SK-N-SH treated with all-trans-retinoic acid at 6 μM for 48 hours (cell line): ENCODE measurements at regions not wholly inside any gene's neighbourhood (a gene's known extent, or its start where the extent isn't known, plus 50 kb on each side); places are given as distances from the start of the nearest gene placed in this dataset.

ENCODE experiments used
- ARNTL ChIP-seq: fragments of 450-650 bp; formaldehyde crosslinking; IDR thresholded peaks from 2 replicates; pipeline ENCODE4 v1.5.0; 2020; ENCODE audit warnings: low read depth, mild to moderate bottlenecking, moderate library complexity, borderline replicate concordance
- BACH2 ChIP-seq: fragments of 250-450 bp; sonication (Bioruptor Pico); IDR thresholded peaks from 2 replicates; pipeline ENCODE4 v1.9.0; 2021; ENCODE audit warnings: mild to moderate bottlenecking, borderline replicate concordance
- ISL1 ChIP-seq: fragments of 250-450 bp; sonication (Bioruptor Pico); IDR thresholded peaks from 2 replicates; pipeline ENCODE4 v2.1.2; 2022; ENCODE audit warnings: mild to moderate bottlenecking, moderate library complexity
- PPARA ChIP-seq: fragments of 250-450 bp; sonication (Bioruptor Pico); IDR thresholded peaks from 2 replicates; pipeline ENCODE4 v1.5.0; 2020; ENCODE audit warnings: mild to moderate bottlenecking, borderline replicate concordance

DNA sequence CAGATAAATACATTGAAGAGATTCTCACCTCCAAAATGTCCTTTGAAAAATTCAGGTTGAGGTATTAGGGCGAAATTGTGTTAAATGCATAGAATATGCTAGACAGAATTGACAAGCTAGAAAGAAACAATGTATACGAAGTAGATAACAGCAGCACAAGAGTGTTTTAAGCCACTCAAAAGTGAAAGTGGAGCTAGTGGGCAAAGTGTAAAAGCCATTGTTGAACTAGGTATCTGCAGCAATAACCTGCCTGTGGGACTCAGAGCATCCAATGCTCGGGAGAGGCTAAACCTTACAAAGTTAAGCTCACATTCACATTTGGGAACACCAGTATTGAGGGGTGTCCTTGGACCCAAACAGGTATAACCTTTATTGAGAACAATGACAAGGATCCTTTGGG lies 180.6 kb upstream of the TMPO start:
- no peak for TF ChIP-seq ARNTL
- no peak for TF ChIP-seq BACH2 (CRISPR knock-in tag)
- no peak for TF ChIP-seq ISL1 (CRISPR knock-in tag)
- no peak for TF ChIP-seq PPARA (CRISPR knock-in tag)
